IMR-90 (cell line): ENCODE measurements at regions not wholly inside any gene's neighbourhood (a gene's known extent, or its start where the extent isn't known, plus 50 kb on each side); places are given as distances from the start of the nearest gene placed in this dataset.

Experiments
- ATAC-seq: fragments of 200-7000 bp; cut with Tn5 transposase; 2 replicates; pipeline ENCODE4 v1.9.1; 2020; ENCODE audit warnings: low read depth, mild to moderate bottlenecking, moderate library complexity
- BruUV-seq: library from RNA; stranded (reverse); fragments of 400-500 nt; replicated peaks from 2 replicates; lab custom pipeline; 2021; lab: Mats Ljungman, UMichigan
- CTCF ChIA-PET: fragments of 300-600 bp; formaldehyde crosslinking; extraction: SDS; loops from one replicate; lab custom pipeline; 2021; ENCODE audit warnings: antibody characterized with exemption; lab: Yijun Ruan, JAX
- POLR2A ChIA-PET: fragments of 300-600 bp; sonication (Branson Sonifier 250); formaldehyde crosslinking; loops from one replicate; lab custom pipeline; 2022; ENCODE audit warnings: antibody characterized with exemption; ENCODE audit not compliant: unreplicated experiment; lab: Charles Lee
- DNase-seq: peaks from one replicate; pipeline ENCODE4 v3.0.0; 2013
- H2AFZ ChIP-seq: replicated peaks from 2 replicates; pipeline ENCODE3; 2013; ENCODE audit warnings: low read length, mild to moderate bottlenecking; ENCODE audit not compliant: poor library complexity
- H2AK5ac ChIP-seq: 2 replicates; pipeline ENCODE4 v1.6.1; 2013; ENCODE audit warnings: low read depth, low read length, inconsistent platforms
- H2AK9ac ChIP-seq: replicated peaks from 2 replicates; pipeline ENCODE3; 2013; ENCODE audit warnings: mild to moderate bottlenecking, low read depth, low read length, moderate library complexity; ENCODE audit not compliant: poor library complexity
- H2BK120ac ChIP-seq: 2 replicates; pipeline ENCODE4 v1.6.1; 2013; ENCODE audit warnings: low read depth, low read length, inconsistent platforms
- H2BK15ac ChIP-seq: 3 replicates; pipeline ENCODE4 v1.6.1; 2013; ENCODE audit warnings: low read depth, low read length, inconsistent platforms
- H2BK20ac ChIP-seq: 2 replicates; pipeline ENCODE4 v1.6.1; 2013; ENCODE audit warnings: low read depth, mild to moderate bottlenecking, inconsistent platforms, low read length, moderate library complexity
- H2BK5ac ChIP-seq: 2 replicates; pipeline ENCODE4 v1.6.1; 2013; ENCODE audit warnings: mild to moderate bottlenecking, low read depth, low read length, inconsistent platforms; ENCODE audit not compliant: poor library complexity, severe bottlenecking
- H3K14ac ChIP-seq: replicated peaks from 2 replicates; pipeline ENCODE4 v1.6.1; 2013; ENCODE audit warnings: low read depth, low read length, inconsistent platforms
- H3K18ac ChIP-seq: 2 replicates; pipeline ENCODE4 v1.6.1; 2013; ENCODE audit warnings: low read depth, low read length, control low read depth
- H3K23ac ChIP-seq: 2 replicates; pipeline ENCODE4 v1.6.1; 2013; ENCODE audit warnings: low read depth, low read length, inconsistent platforms
- H3K27ac ChIP-seq: 2 replicates; pipeline ENCODE4 v1.5.1; 2013; ENCODE audit warnings: mild to moderate bottlenecking, control low read depth, low read length; ENCODE audit not compliant: insufficient read depth
- H3K27me3 ChIP-seq: 2 replicates; pipeline ENCODE4 v1.6.1; 2013; ENCODE audit warnings: low read length; ENCODE audit not compliant: control insufficient read depth, insufficient read depth
- H3K36me3 ChIP-seq: 2 replicates; pipeline ENCODE4 v1.6.1; 2013; ENCODE audit warnings: low read length, mixed read lengths; ENCODE audit not compliant: control insufficient read depth, insufficient read depth
- H3K4ac ChIP-seq: 2 replicates; pipeline ENCODE4 v1.6.1; 2013; ENCODE audit warnings: low read depth, low read length, inconsistent platforms
- H3K4me1 ChIP-seq: 2 replicates; pipeline ENCODE4 v1.6.1; 2013; ENCODE audit warnings: low read length, mixed read lengths; ENCODE audit not compliant: control insufficient read depth, insufficient read depth
- H3K4me2 ChIP-seq: 2 replicates; pipeline ENCODE4 v1.6.1; 2013; ENCODE audit warnings: low read depth, mild to moderate bottlenecking, control low read depth, low read length, moderate library complexity
- H3K4me3 ChIP-seq: 2 replicates; pipeline ENCODE4 v1.5.1; 2013; ENCODE audit warnings: low read depth, mild to moderate bottlenecking, control low read depth, low read length, moderate library complexity; ENCODE audit not compliant: insufficient read depth
- H3K56ac ChIP-seq: 2 replicates; pipeline ENCODE4 v1.6.1; 2013; ENCODE audit warnings: low read length, inconsistent platforms; ENCODE audit not compliant: insufficient read depth; ENCODE audit errors: extremely low read depth
- H3K79me1 ChIP-seq, 2 experiments: 2 replicates each; pipeline ENCODE4 v1.6.1; 2013; ENCODE audit warnings: low read length in 2 of 2, inconsistent platforms in 1 of 2, low read depth in 1 of 2
- H3K9ac ChIP-seq: 2 replicates; pipeline ENCODE4 v1.6.1; 2013; ENCODE audit warnings: low read depth, low read length, control low read depth
- H3K9me1 ChIP-seq: 2 replicates; pipeline ENCODE4 v1.6.1; 2013; ENCODE audit warnings: low read length, inconsistent platforms; ENCODE audit not compliant: insufficient read depth
- H3K9me3 ChIP-seq: 2 replicates; pipeline ENCODE4 v1.6.1; 2013; ENCODE audit warnings: low read length; ENCODE audit not compliant: control insufficient read depth, insufficient read depth
- H4K20me1 ChIP-seq: 2 replicates; pipeline ENCODE4 v1.6.1; 2013; ENCODE audit warnings: low read length, inconsistent platforms; ENCODE audit not compliant: insufficient read depth
- H4K5ac ChIP-seq: 2 replicates; pipeline ENCODE4 v1.6.1; 2013; ENCODE audit warnings: mild to moderate bottlenecking, low read depth, low read length, control low read depth
- H4K8ac ChIP-seq, 2 experiments: 2 replicates each; pipeline ENCODE4 v1.6.1; 2013; ENCODE audit warnings: low read depth in 2 of 2, low read length in 2 of 2, control low read depth in 1 of 2, inconsistent platforms in 1 of 2
- H4K91ac ChIP-seq: 2 replicates; pipeline ENCODE4 v1.6.1; 2013; ENCODE audit warnings: low read depth, low read length, inconsistent platforms; ENCODE audit not compliant: insufficient read depth
- CHD1 ChIP-seq: IDR thresholded peaks from 2 replicates; pipeline ENCODE4 v1.6.1; 2012; ENCODE audit warnings: low read depth, low read length, improper control_type of control experiment
- MAFK ChIP-seq: IDR thresholded peaks from 2 replicates; pipeline ENCODE4 v1.6.1; 2012; ENCODE audit warnings: low read depth, low read length, improper control_type of control experiment
- POLR2A ChIP-seq: IDR thresholded peaks from 2 replicates; pipeline ENCODE4 v1.6.1; 2012; ENCODE audit warnings: mild to moderate bottlenecking, low read depth, low read length
- RAD21 ChIP-seq: IDR thresholded peaks from 2 replicates; pipeline ENCODE4 v1.6.1; 2012; ENCODE audit warnings: low read length, improper control_type of control experiment
- RCOR1 ChIP-seq: IDR thresholded peaks from 2 replicates; pipeline ENCODE4 v1.6.1; 2012; ENCODE audit warnings: mild to moderate bottlenecking, low read length, improper control_type of control experiment; ENCODE audit not compliant: insufficient replicate concordance
- RFX5 ChIP-seq: IDR thresholded peaks from 2 replicates; pipeline ENCODE4 v1.8.0; 2012; ENCODE audit warnings: low read depth, mild to moderate bottlenecking, low read length, moderate library complexity
- WGBS, 2 experiments: methylation state at CpG; one replicate each; pipeline versions ENCODE4 v1.1.5 to v1.1.7; 2013; ENCODE audit warnings: missing lambda C conversion rate in 2 of 2; ENCODE audit not compliant: insufficient read length in 1 of 2; ENCODE audit errors: extremely low coverage in 2 of 2; 5-methylcytosine and 5-hydroxymethylcytosine counted together
- dilution Hi-C: fragments of 300-500 bp; cut with HindIII; formaldehyde crosslinking; loops from one replicate; pipeline ENCODE4 v1.14.3; 2018; ENCODE audit warnings: low sequenced_read_pairs; ENCODE audit not compliant: unreplicated experiment
- in situ Hi-C: fragments of 300-500 bp; cut with MboI; formaldehyde crosslinking; loops from 3 replicates; pipeline ENCODE4 v1.14.3; 2019; ENCODE audit warnings: low sequenced_read_pairs, inconsistent platforms, mixed read lengths
- intact Hi-C: fragments of 100-400 bp; cut with micrococcal nuclease; formaldehyde crosslinking; loops from 2 replicates; pipeline ENCODE4 v1.10.0; 2022

GRCh38 chr22:26923531-26923930, 266.1 kb downstream of the MIAT start:
- Histone ChIP-seq H3K9ac (no peak overlapping the region), H3K56ac (no peak overlapping the region), H3K27me3 (peaks cover 22% of the 10 kb centered on the region), H4K20me1 (no peaks in the 10 kb centered on the region), H2BK120ac (no peak overlapping the region), H3K14ac (no peak overlapping the region), H3K4me3 (no peak overlapping the region), H3K4ac (no peak overlapping the region), H3K4me2 (no peak overlapping the region), H3K23ac (no peak overlapping the region), H2AFZ (no peak overlapping the region), H3K9me3 (no peaks in the 10 kb centered on the region), H2AK9ac (no peak overlapping the region), H3K36me3 (no peaks in the 10 kb centered on the region), H4K8ac (no peak overlapping the region), H2AK5ac (no peak overlapping the region), H3K4me1 (no peaks in the 10 kb centered on the region), H3K18ac (no peak overlapping the region), H2BK20ac (no peak overlapping the region), H2BK5ac (no peak overlapping the region), H3K9me1 (no peaks in the 10 kb centered on the region), H3K27ac (no peak overlapping the region), H4K5ac (no peak overlapping the region), H4K91ac (no peak overlapping the region), H3K79me1 (no peaks in the 10 kb centered on the region), H2BK15ac (no peak overlapping the region)
- no TSS peak for BruUV-seq
- no peak for ATAC-seq
- dilution Hi-C loops (no loop called here), intact Hi-C loops (no loop called here), in situ Hi-C loops (no loop called here)
- no peak for DNase-seq
- no CpG with 5 or more reads among the region's 1 CpG for WGBS, 2 experiments
- CTCF ChIA-PET = no interaction called here
- POLR2A ChIA-PET = no interaction called here
- TF ChIP-seq CHD1 (no peak), RFX5 (no peak), POLR2A (no peak), MAFK (no peak), RAD21 (no peak), RCOR1 (no peak)
